IPS-18a (cell line): ENCODE measurements at regions not wholly inside any gene's neighbourhood (a gene's known extent, or its start where the extent isn't known, plus 50 kb on each side); places are given as distances from the start of the nearest gene placed in this dataset.
"Not testable (repeated sequence)": the region's sequence is repeated elsewhere in the genome, so short reads cannot be mapped to it uniquely, and the experiment has no call there.

Experiments used
- H3K27ac ChIP-seq: one replicate; pipeline ENCODE4 v1.5.1; 2013; ENCODE audit warnings: low read length
- H3K27me3 ChIP-seq: one replicate; pipeline ENCODE4 v1.6.1; 2013; ENCODE audit warnings: mild to moderate bottlenecking, low read length; ENCODE audit not compliant: control insufficient read depth, insufficient read depth
- H3K36me3 ChIP-seq: one replicate; pipeline ENCODE4 v1.6.1; 2013; ENCODE audit warnings: low read depth, low read length; ENCODE audit not compliant: control insufficient read depth
- H3K4me1 ChIP-seq: one replicate; pipeline ENCODE4 v1.6.1; 2013; ENCODE audit warnings: low read depth, low read length; ENCODE audit not compliant: control insufficient read depth
- H3K4me3 ChIP-seq: one replicate; pipeline ENCODE4 v1.5.1; 2013; ENCODE audit warnings: low read length
- H3K9ac ChIP-seq: one replicate; pipeline ENCODE4 v1.6.1; 2013; ENCODE audit warnings: mild to moderate bottlenecking, low read length, moderate library complexity
- H3K9me3 ChIP-seq: one replicate; pipeline ENCODE4 v1.6.1; 2013; ENCODE audit warnings: low read depth, low read length; ENCODE audit not compliant: control insufficient read depth

GRCh38 chr14:25308244-25308643, 258.3 kb upstream of the STXBP6 start:
- Histone ChIP-seq H3K4me3 (no peak overlapping the region), H3K4me1 (no peaks in the 10 kb centered on the region), H3K9ac (no peak overlapping the region), H3K27me3 (no peaks in the 10 kb centered on the region), H3K9me3 (no peaks in the 10 kb centered on the region), H3K36me3 (no peaks in the 10 kb centered on the region), H3K27ac (no peak overlapping the region)

GRCh38 chr14:25303934-25304333, 254.0 kb upstream of the STXBP6 start:
- Histone ChIP-seq H3K9ac (no peak overlapping the region), H3K4me3 (no peak overlapping the region), H3K27me3 (no peaks in the 10 kb centered on the region), H3K36me3 (no peaks in the 10 kb centered on the region), H3K27ac (no peak overlapping the region), H3K9me3 (no peaks in the 10 kb centered on the region), H3K4me1 (no peaks in the 10 kb centered on the region)

GRCh38 chr14:25298238-25298637, 248.3 kb upstream of the STXBP6 start:
- Histone ChIP-seq H3K36me3 (no peaks in the 10 kb centered on the region), H3K27ac (no peak overlapping the region), H3K9ac (no peak overlapping the region), H3K4me1 (no peaks in the 10 kb centered on the region), H3K4me3 (no peak overlapping the region), H3K9me3 (no peaks in the 10 kb centered on the region), H3K27me3 (no peaks in the 10 kb centered on the region)

DNA sequence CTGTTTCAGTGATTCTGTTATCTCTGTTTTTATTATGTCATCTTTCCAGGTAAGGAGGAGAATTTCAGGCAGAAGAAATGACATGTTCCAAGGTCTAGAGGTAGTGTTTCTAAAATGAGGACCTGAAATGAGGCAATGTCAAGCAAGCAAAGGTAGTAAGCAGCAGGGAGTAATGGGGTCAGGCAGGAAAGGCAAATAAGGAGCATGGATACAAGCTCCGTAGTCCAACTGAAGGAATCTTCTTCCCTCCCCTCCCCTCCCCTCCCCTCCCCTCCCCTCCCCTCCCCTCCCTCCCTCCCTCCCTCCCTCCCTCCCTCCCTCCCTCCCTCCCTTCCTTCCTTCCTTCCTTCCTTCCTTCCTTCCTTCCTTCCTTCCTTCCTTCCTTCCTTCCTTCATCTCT, 240.2 kb upstream of the STXBP6 start:
- not testable (repeated sequence) for H3K4me3 ChIP-seq, H3K4me1 ChIP-seq, H3K27me3 ChIP-seq, H3K9me3 ChIP-seq, H3K27ac ChIP-seq, H3K36me3 ChIP-seq, H3K9ac ChIP-seq

- Histone ChIP-seq H3K9me3 (no peaks in the 10 kb centered on the region), H3K27me3 (no peaks in the 10 kb centered on the region), H3K4me1 (no peaks in the 10 kb centered on the region), H3K9ac (no peak overlapping the region), H3K27ac (no peak overlapping the region), H3K4me3 (no peak overlapping the region), H3K36me3 (no peaks in the 10 kb centered on the region)
These were observed 224.6 kb upstream of the STXBP6 start for GRCh38 chr14:25274529-25274928.

DNA sequence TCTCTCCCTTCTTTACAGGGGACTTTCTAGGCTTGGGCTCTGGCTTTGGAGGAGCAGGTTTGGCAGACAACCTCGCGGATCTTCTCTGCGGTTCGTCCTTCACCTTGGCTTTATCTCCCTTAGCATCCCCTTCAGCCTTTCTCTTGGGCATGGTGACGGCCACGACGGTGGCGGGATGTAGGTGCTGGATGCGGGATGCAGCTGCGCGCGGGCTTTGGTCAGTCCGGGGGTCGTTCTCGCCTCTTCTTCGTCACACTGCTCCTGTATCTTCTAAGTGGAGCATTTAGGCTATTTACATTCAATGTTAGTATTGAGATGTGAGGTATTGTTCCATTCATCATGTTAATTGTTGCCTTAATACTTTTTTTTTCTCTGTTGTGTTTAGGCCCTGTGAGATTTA, 217.2 kb upstream of the STXBP6 start:
- H3K36me3 ChIP-seq: no peaks in the 10 kb centered on the region
- no peak overlapping the region for H3K9ac ChIP-seq
- no peaks in the 10 kb centered on the region for H3K4me1 ChIP-seq
- no peak overlapping the region for H3K27ac ChIP-seq
- H3K9me3 ChIP-seq: no peaks in the 10 kb centered on the region
- H3K4me3 ChIP-seq: no peak overlapping the region
- H3K27me3 ChIP-seq: no peaks in the 10 kb centered on the region

DNA sequence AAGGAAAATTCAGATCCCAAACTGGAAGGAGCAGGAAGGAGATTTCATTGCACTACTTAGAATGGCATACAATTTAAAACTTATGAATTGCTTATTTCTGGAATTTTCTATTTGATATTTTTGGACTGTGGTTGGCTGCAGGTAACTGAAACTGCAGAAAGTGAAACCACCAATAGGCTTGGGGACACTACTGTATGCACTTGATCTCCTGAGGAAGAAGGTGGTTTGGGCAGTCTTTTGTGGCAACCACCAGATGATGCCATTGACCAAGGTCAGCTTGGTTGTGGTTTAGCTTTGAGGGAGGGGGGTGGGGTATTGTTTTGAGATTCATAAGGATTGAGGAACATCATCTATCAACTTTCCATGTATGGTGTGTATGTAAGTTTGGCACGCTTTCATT, 209.5 kb upstream of the STXBP6 start:
- Histone ChIP-seq H3K4me1 (no peaks in the 10 kb centered on the region), H3K27ac (no peak overlapping the region), H3K27me3 (no peaks in the 10 kb centered on the region), H3K4me3 (no peak overlapping the region), H3K36me3 (no peaks in the 10 kb centered on the region), H3K9me3 (no peaks in the 10 kb centered on the region), H3K9ac (no peak overlapping the region)

GRCh38 chr14:25252793-25253192, 202.8 kb upstream of the STXBP6 start:
- Histone ChIP-seq H3K27me3 (no peaks in the 10 kb centered on the region), H3K4me3 (no peak overlapping the region), H3K27ac (no peak overlapping the region), H3K9me3 (no peaks in the 10 kb centered on the region), H3K9ac (no peak overlapping the region), H3K36me3 (no peaks in the 10 kb centered on the region), H3K4me1 (no peaks in the 10 kb centered on the region)

DNA sequence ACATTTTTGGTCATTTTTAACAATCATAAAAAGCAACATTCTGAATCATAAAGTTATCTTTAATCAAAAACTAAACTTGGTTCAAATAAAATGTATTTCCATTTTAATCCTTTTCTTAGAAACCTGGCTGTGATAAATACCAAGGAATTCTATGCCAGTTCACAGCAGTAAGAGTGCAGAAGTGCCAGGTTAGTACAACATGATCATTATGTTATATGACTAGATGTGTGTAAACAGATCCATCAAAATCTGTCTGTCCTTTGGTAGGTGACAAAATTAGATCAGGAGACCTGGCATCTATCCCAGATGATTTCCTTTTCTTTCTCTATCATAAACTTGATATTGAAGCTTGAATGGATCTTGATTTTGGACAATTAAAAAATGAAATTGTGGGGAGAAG, 200.6 kb upstream of the STXBP6 start:
- H3K27ac ChIP-seq: no peak overlapping the region
- no peaks in the 10 kb centered on the region for H3K27me3 ChIP-seq
- no peaks in the 10 kb centered on the region for H3K36me3 ChIP-seq
- H3K9me3 ChIP-seq: no peaks in the 10 kb centered on the region
- H3K4me3 ChIP-seq: no peak overlapping the region
- H3K9ac ChIP-seq: no peak overlapping the region
- H3K4me1 ChIP-seq: no peaks in the 10 kb centered on the region

GRCh38 chr14:25247609-25248008, 197.7 kb upstream of the STXBP6 start:
- Histone ChIP-seq H3K27me3 (no peaks in the 10 kb centered on the region), H3K36me3 (no peaks in the 10 kb centered on the region), H3K27ac (no peak overlapping the region), H3K4me1 (no peaks in the 10 kb centered on the region), H3K9ac (no peak overlapping the region), H3K9me3 (no peaks in the 10 kb centered on the region), H3K4me3 (no peak overlapping the region)

DNA sequence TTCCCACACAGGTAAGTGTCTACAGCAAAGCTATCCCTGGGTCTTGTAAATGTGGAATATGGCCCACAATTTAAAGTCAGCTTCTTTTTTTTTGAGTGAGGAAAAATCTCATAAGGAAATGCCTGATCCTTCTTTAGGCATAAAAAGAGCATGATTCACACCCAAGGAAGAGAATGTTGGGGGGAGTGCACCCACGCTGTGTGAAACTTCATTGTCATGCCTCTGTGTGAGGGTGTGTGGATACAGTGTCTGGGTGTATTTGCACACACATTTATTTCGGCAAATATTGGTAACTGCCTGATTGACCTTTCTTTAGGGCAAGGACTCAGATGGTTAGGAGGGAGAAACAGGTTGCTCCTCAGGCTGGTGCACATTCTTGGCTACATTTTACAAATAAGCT, 196.8 kb upstream of the STXBP6 start:
- no peaks in the 10 kb centered on the region for H3K27me3 ChIP-seq
- no peaks in the 10 kb centered on the region for H3K4me1 ChIP-seq
- H3K9ac ChIP-seq: no peak overlapping the region
- H3K9me3 ChIP-seq: no peaks in the 10 kb centered on the region
- H3K27ac ChIP-seq: no peak overlapping the region
- no peaks in the 10 kb centered on the region for H3K36me3 ChIP-seq
- no peak overlapping the region for H3K4me3 ChIP-seq

DNA sequence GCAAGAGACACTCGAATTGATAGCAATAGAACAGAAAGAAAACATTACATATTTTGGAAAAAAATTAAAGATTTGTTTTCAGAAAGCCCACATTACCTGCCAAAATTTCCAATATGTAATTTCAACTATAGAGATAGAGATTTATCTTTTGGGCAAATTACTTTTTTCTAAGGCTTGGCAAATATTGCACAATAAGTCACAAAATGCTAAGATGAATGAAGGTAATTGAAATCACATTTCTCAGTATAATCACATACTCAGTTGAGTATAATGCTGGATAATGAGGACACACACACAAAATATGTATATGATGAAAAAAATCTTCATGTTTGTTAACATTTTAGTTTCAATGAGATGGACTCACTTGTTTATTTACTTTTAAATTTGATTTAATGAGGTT, 189.2 kb upstream of the STXBP6 start:
- H3K27ac ChIP-seq: no peak overlapping the region
- no peaks in the 10 kb centered on the region for H3K9me3 ChIP-seq
- no peaks in the 10 kb centered on the region for H3K27me3 ChIP-seq
- no peak overlapping the region for H3K9ac ChIP-seq
- peaks cover 17% of the 10 kb centered on the region for H3K4me1 ChIP-seq
- no peaks in the 10 kb centered on the region for H3K36me3 ChIP-seq
- no peak overlapping the region for H3K4me3 ChIP-seq

DNA sequence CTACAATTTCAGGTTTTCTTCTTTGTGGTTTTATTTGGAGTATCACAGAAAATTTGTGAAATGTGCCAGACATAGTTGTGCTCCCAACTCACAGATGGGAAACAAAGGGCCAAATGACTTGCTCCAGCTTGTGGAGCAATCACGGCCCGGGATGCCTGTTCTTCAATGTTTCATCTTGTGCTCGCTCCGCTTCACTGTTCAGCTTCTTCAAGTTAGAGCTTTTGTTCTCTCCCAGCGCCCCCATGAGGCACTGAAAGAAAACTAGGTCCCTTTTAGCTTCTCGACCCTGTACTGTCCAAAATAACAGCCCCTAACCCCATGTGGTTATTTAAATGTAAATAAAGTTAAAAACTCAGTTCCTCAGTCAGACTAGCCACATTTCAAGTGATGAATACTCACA, 187.9 kb upstream of the STXBP6 start:
- H3K9me3 ChIP-seq: no peaks in the 10 kb centered on the region
- no peaks in the 10 kb centered on the region for H3K36me3 ChIP-seq
- H3K27ac ChIP-seq: no peak overlapping the region
- H3K4me1 ChIP-seq: peaks cover 17% of the 10 kb centered on the region
- no peak overlapping the region for H3K9ac ChIP-seq
- H3K4me3 ChIP-seq: peak overlapping the region; percentile 27
- no peaks in the 10 kb centered on the region for H3K27me3 ChIP-seq
